OCI-LY7 (cell line): ENCODE measurements at regions not wholly inside any gene's neighbourhood (a gene's known extent, or its start where the extent isn't known, plus 50 kb on each side); places are given as distances from the start of the nearest gene placed in this dataset.

Experiments used
- BruUV-seq: library from RNA; stranded (reverse); fragments of 400-500 nt; replicated peaks from 2 replicates; lab custom pipeline; 2021; lab: Mats Ljungman, UMichigan
- CTCF ChIA-PET: fragments of 300-600 bp; sonication (Branson Sonifier 250); formaldehyde crosslinking; loops from one replicate; lab custom pipeline; 2022; ENCODE audit warnings: antibody characterized with exemption; ENCODE audit not compliant: unreplicated experiment; lab: Charles Lee
- POLR2A ChIA-PET: fragments of 300-600 bp; sonication (Branson Sonifier 250); formaldehyde crosslinking; loops from one replicate; lab custom pipeline; 2022; ENCODE audit warnings: antibody characterized with exemption; lab: Charles Lee
- DNase-seq: peaks from one replicate; pipeline ENCODE4 v3.0.0-alpha.2; 2015; ENCODE audit warnings: low spot score
- H2AFZ ChIP-seq: fragments of 200-600 bp; sonication (generic), shearing (Covaris generic); 2 replicates; pipeline ENCODE4 v1.6.1; 2014; ENCODE audit warnings: mild to moderate bottlenecking, antibody characterized with exemption, low read length, moderate library complexity
- H3K27ac ChIP-seq: fragments of 200-600 bp; sonication (generic); 2 replicates; pipeline ENCODE4 v1.5.1; 2014; ENCODE audit warnings: mixed run types, low read depth, mild to moderate bottlenecking, moderate library complexity, low read length, inconsistent platforms; ENCODE audit not compliant: poor library complexity, severe bottlenecking
- H3K36me3 ChIP-seq: fragments of 200-600 bp; sonication (generic); 2 replicates; pipeline ENCODE4 v1.6.1; 2014; ENCODE audit warnings: mild to moderate bottlenecking, antibody characterized with exemption, low read length, moderate library complexity, mixed read lengths; ENCODE audit not compliant: insufficient read depth
- H3K4me1 ChIP-seq: fragments of 200-600 bp; sonication (generic); 2 replicates; pipeline ENCODE4 v1.5.1; 2014; ENCODE audit warnings: mild to moderate bottlenecking, low read length; ENCODE audit not compliant: insufficient read depth, poor library complexity, severe bottlenecking
- H3K4me2 ChIP-seq: fragments of 200-600 bp; sonication (generic); 2 replicates; pipeline ENCODE4 v1.6.1; 2014; ENCODE audit warnings: mild to moderate bottlenecking, low read length
- H3K4me3 ChIP-seq: fragments of 200-600 bp; sonication (generic); 2 replicates; pipeline ENCODE4 v1.5.1; 2014; ENCODE audit warnings: mild to moderate bottlenecking, low read depth, low read length; ENCODE audit not compliant: poor library complexity, severe bottlenecking
- H3K79me2 ChIP-seq: fragments of 200-600 bp; sonication (generic); 2 replicates; pipeline ENCODE4 v1.6.1; 2016; ENCODE audit warnings: low read depth, mild to moderate bottlenecking, low read length, moderate library complexity, mixed read lengths; ENCODE audit not compliant: insufficient read depth
- H3K9me2 ChIP-seq: fragments of 200-600 bp; sonication (generic); 2 replicates; pipeline ENCODE4 v1.6.1; 2016; ENCODE audit warnings: mild to moderate bottlenecking, low read length, mixed read lengths; ENCODE audit not compliant: insufficient read depth
- H3K9me3 ChIP-seq: fragments of 200-600 bp; sonication (generic); 2 replicates; pipeline ENCODE4 v1.6.1; 2014; ENCODE audit warnings: mild to moderate bottlenecking, mixed run types, low read length, mixed read lengths
- H4K20me1 ChIP-seq: fragments of 200-600 bp; sonication (generic); 2 replicates; pipeline ENCODE4 v1.6.1; 2014; ENCODE audit warnings: mild to moderate bottlenecking, antibody characterized with exemption, low read length, moderate library complexity, mixed read lengths; ENCODE audit not compliant: insufficient read depth
- CTCF ChIP-seq: fragments of 200-600 bp; sonication (generic); conservative IDR thresholded peaks from 2 replicates; pipeline ENCODE4 v1.5.1; 2014; ENCODE audit warnings: mild to moderate bottlenecking, antibody characterized with exemption, low read length, moderate library complexity, mixed read lengths
- EZH2phosphoT487 ChIP-seq: fragments of 200-600 bp; sonication (generic); IDR thresholded peaks from 2 replicates; pipeline ENCODE4 v1.6.1; 2018; ENCODE audit warnings: low read depth, borderline replicate concordance, mild to moderate bottlenecking, mixed run types, antibody characterized with exemption, low read length, moderate library complexity, mixed read lengths
- intact Hi-C: fragments of 100-400 bp; cut with micrococcal nuclease; formaldehyde crosslinking; loops from one replicate; pipeline ENCODE4 v1.10.0; 2022; ENCODE audit not compliant: unreplicated experiment

- TF ChIP-seq EZH2phosphoT487 (no peak), CTCF (no peak)
- H3K79me2 ChIP-seq: no peaks in the 10 kb centered on the region
- ChIA-PET POLR2A (no interaction called here), CTCF (no interaction called here)
- intact Hi-C loops: no loop called here
- H3K27ac ChIP-seq: no peak overlapping the region
- no TSS peak for BruUV-seq
- H3K4me2 ChIP-seq: no peak overlapping the region
- no peaks in the 10 kb centered on the region for H3K9me3 ChIP-seq
- no peaks in the 10 kb centered on the region for H3K4me1 ChIP-seq
- H3K4me3 ChIP-seq: no peak overlapping the region
- H3K36me3 ChIP-seq: no peaks in the 10 kb centered on the region
- H3K9me2 ChIP-seq: no peaks in the 10 kb centered on the region
- no peak overlapping the region for H2AFZ ChIP-seq
- DNase-seq: no peak
- H4K20me1 ChIP-seq: no peaks in the 10 kb centered on the region
Observed at GRCh38 chr6:1001655-1002349, 308.9 kb upstream of the EXOC2 start.

- no peaks in the 10 kb centered on the region for H4K20me1 ChIP-seq
- no peaks in the 10 kb centered on the region for H3K9me3 ChIP-seq
- no peak overlapping the region for H3K27ac ChIP-seq
- BruUV-seq: no TSS peak
- H3K9me2 ChIP-seq: no peaks in the 10 kb centered on the region
- no peak overlapping the region for H3K4me2 ChIP-seq
- CTCF ChIA-PET: no interaction called here
- no peaks in the 10 kb centered on the region for H3K36me3 ChIP-seq
- POLR2A ChIA-PET: no interaction called here
- no peak for DNase-seq
- H3K79me2 ChIP-seq: no peaks in the 10 kb centered on the region
- no peak overlapping the region for H3K4me3 ChIP-seq
- no peak overlapping the region for H2AFZ ChIP-seq
- no peaks in the 10 kb centered on the region for H3K4me1 ChIP-seq
- TF ChIP-seq CTCF (no peak), EZH2phosphoT487 (no peak)
- intact Hi-C loops: no loop called here
Observed at GRCh38 chr6:999552-999951, 306.6 kb upstream of the EXOC2 start.

GRCh38 chr6:998551-998950, 305.6 kb upstream of the EXOC2 start:
- Histone ChIP-seq H3K4me2 (no peak overlapping the region), H3K4me3 (no peak overlapping the region), H3K27ac (no peak overlapping the region), H4K20me1 (no peaks in the 10 kb centered on the region), H3K79me2 (no peaks in the 10 kb centered on the region), H3K9me3 (no peaks in the 10 kb centered on the region), H2AFZ (no peak overlapping the region), H3K9me2 (no peaks in the 10 kb centered on the region), H3K36me3 (no peaks in the 10 kb centered on the region), H3K4me1 (no peaks in the 10 kb centered on the region)
- TF ChIP-seq EZH2phosphoT487 (no peak), CTCF (no peak)
- DNase-seq: no peak
- BruUV-seq: no TSS peak
- POLR2A ChIA-PET: no interaction called here
- CTCF ChIA-PET: no interaction called here
- intact Hi-C loops: no loop called here
